ENCODE measurements at regions not wholly inside any gene's neighbourhood (a gene's known extent, or its start where the extent isn't known, plus 50 kb on each side); places are given as distances from the start of the nearest gene placed in this dataset.

- DNase-seq = no peak
These were observed 86.5 kb downstream of the ADRA2C start for GRCh38 chr4:3852711-3853110.

- DNase-seq = no peak
These were observed 87.3 kb downstream of the ADRA2C start for GRCh38 chr4:3853388-3854035.

DNA sequence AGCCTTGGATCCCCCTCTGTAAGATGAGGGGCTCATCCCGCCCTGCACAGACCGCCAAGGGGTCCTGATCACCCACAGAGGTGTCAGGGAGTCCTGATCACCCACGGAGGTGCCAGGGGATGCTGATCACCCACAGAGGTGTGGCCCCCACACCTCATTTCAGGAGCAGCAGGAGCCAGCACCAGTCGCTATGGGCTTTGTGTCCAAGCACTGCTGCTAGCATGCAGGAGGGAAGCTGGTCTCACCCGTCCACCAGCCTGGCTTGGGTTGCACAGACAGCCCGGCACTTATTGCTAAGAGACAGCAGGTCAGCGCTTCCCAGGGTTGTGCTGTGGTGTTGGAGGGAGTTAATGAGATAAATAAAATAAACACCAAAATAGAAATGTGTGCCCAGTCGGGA lies 88.5 kb downstream of the ADRA2C start:
- DNase-seq = no peak

- no peak for DNase-seq
These were observed 89.5 kb downstream of the ADRA2C start for GRCh38 chr4:3855646-3856045.

- no peak for DNase-seq
These were observed 90.5 kb downstream of the ADRA2C start for GRCh38 chr4:3856604-3857204.

DNA sequence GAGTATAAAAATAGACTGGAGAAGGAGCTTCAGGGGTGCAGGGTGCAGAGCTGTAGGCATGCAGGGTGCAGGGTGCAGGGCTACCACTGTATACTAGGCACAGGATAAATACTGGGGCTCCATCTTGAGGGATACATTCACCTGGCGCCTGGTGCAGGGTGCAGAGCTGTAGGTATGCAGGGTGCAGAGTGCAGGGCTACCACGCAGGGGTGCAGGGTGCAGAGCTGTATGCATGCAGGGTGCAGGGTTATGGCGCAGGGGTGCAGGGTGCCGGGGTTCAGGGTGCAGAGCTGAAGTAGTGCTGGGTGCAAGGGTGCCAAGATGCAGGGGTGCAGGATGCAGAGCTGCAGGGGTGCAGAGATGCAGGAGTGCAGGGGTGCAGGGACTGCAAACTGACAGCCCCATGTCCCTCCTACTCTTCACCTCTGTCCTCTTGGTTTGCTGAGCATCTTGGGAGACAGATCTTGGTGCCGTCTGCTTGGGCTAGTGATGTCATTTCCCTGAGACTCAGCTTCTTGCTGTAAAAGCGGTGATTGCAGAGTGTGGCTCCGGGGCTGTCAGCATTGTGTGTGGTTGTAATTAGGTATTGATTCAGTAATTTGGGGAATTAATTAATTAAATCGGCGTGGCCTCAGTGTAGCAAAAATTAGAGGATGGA lies 91.2 kb downstream of the ADRA2C start:
- no peak for DNase-seq

DNA sequence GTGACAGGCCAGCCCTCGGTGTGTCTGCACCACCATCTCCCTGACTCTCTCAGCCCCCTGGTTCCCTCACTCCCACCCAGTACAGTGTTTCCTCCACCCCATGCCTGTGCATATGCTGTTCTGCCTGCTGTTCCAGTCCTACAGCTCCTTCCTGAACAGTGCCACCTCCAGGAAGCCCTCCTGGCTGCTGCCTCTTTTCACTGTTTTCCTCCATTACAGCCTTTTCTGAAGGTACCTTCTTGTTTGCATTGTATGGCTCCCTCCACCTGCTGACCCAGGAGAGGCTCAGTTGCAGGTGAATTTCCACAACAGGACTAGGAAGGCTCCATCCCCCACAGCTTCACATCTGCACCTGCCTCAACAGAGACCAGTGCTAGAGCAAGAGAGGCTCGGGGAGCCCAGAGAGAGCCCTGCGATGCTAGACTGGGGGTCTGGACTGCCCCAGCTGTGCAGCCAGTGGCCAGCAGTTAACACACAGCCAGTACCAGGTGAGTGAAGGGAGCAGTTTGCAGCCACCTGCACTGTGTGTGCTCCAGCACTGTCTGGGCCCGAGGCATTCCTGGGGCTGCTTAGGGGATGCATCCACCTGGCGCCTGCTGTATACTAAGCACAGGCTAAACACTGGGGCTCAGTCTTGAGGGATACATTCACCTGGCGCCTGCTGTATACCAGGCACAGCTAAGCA lies 92.0 kb downstream of the ADRA2C start:
- DNase-seq = no peak

DNA sequence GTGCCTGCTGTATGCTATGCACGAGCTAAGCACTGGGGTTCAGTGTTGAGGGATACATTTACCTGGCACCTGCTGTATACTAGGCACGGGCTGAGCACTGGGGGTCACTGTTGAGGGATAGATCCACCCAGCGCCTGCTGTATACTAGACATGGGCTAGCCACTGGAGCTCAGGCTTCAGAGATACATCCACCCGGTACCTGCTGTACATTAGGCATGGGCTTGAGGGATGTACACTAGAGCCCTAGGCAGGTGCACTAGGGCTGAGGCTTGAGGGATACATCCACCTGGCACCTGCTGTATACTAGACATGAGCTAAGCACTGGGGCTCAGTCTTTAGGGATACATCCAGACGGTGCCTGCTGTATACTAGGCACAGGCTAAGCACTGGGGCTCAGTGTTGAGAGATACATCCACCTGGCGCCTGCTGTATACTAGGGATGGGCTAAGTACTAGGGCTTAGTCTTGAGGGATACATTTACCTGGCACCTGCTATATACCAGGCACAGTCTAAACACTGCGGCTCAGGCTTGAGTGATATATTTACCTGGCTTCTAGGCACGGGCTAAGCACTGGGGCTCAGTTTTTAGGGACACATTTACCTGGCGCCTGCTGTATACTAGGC lies 92.7 kb downstream of the ADRA2C start:
- DNase-seq = no peak

DNA sequence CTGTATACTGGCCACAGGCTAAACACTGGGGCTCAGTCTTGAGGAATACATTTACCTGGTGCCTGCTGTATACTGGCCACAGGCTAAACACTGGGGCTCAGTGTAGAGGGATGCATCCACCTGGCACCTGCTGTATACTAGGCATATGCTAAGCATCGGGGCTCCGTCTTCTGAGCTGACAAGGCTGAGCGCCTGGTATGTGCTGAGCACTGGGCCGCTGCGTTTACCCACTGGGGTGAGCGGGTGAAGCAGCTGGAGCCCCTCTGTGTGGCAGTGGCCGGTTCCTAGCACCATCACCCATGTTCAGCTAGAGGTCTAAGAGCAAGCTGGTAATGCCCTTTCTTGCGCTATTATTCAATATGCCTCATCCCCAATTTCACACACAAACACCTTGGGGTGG lies 93.4 kb downstream of the ADRA2C start:
- no peak for DNase-seq

DNA sequence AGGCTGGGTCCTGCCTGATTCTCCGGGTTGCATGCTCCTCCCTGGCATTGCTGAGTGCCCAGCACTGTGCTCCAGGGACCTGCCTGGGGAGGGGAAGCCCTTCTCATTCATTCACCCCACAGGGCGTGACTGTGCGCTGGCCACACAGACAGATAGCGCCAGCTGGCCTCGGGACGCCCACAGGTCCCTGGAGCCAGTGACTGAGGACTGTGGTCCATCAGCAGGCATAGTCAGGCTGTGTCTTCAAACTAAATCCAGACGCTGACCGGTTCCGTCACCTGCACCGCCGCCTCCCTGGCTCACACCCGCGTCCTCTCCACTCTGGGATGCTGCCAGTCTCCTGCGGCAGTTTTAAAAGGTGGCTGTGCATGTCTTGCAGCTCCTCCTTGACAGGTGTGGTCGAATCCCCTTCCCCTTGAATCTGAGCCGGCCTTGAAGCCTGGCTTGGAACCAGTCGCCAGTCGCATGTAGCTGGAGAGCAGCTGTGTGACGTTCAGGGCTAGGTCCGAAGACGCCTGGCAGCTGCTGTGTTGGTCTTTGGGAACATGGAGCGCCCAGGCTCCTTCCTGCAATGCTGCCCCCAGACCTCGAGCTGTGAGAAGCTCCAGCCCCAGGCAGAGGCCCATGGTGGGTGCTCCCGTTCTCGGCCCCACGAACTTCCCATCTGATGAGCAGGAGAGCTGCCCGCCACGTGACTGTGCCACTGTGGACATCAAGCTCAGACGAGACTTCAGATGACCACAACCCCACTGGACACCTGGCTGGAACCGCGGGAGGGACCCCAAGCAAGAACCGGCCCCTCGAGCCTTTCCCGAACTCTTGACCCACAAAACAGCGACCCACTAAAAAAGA lies 94.1 kb downstream of the ADRA2C start:
- no peak for DNase-seq

DNA sequence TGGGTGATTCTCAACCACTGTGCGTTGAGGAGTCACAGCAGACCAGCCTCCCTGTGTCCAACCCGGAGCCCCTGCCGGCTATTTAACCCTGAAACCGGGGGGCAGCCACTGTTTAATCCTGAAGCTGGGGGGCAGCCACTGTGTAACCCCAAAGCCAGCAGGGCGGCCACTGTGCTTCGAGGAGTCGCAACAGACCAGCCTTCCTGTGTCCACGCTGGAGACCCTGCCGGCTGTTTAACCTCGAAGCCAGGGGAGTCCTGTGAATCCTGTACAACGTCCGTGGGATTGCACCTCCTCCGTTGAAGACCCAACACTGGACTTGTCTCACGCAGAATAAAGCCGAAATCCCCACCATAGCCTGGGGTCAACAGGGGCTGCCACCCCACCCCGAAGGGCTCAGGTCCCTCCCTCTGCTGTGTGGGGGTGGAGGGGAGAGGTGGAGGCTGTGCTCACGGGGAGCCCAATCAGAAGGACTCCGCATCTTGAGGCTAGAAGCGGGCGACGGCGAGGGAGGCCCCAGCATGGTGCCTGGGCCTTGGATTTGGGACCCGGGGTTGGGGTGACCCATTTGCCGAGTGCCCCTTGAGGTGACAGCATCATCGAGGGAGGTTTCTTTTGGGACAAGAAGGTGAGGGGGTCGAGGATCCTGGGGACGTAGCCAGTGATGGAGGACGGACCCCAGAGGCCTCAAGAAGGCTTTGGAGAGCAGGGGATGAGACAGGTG lies 94.9 kb downstream of the ADRA2C start:
- DNase-seq = no peak

- no peak for DNase-seq
These were observed 95.8 kb downstream of the ADRA2C start for GRCh38 chr4:3861720-3862639.

- DNase-seq = no peak
These were observed 96.6 kb downstream of the ADRA2C start for GRCh38 chr4:3862640-3863420.

DNA sequence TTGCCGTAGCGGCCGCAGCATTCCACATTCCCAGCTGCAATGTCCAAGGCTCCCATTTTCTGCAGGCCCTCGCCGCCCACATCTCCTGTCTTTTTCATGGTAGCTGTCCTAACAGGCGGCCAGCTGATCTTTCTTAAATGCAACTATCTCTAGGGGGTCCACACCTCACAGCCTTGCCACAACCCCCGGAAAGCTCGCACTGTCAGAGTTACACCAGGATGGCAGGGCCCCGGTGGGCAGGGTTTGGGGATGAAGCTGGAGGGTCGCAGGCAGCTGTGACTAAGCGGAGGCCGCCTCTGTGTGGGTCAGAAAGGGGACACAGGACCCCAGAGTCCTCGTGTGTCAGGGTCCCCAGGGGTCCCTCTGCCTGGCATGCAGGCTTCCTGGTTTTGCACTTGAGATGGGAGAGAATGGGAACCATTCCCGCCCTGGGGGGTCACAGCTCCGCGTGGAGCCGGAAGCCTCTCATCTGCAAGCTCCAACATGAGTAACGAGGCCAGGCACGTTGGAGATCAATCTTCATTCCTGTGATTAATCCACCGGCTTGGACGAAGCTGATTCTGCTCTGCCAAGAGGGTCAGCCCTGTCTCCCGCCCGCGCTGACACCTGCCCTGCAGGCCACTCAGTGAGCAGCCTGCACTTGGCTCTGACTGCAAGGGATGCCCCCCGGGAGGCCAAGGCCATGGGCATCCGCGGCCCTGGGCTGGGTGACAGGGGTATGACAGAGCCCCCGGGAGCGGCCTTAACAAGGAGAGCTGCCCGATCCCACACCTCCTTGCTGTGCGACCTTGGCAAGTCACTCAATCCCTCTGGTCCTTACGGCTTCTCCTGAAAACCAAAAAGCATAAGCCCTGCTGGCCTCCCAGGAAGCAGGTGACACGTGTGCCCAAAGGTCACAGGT lies 97.9 kb downstream of the ADRA2C start:
- DNase-seq = no peak

DNA sequence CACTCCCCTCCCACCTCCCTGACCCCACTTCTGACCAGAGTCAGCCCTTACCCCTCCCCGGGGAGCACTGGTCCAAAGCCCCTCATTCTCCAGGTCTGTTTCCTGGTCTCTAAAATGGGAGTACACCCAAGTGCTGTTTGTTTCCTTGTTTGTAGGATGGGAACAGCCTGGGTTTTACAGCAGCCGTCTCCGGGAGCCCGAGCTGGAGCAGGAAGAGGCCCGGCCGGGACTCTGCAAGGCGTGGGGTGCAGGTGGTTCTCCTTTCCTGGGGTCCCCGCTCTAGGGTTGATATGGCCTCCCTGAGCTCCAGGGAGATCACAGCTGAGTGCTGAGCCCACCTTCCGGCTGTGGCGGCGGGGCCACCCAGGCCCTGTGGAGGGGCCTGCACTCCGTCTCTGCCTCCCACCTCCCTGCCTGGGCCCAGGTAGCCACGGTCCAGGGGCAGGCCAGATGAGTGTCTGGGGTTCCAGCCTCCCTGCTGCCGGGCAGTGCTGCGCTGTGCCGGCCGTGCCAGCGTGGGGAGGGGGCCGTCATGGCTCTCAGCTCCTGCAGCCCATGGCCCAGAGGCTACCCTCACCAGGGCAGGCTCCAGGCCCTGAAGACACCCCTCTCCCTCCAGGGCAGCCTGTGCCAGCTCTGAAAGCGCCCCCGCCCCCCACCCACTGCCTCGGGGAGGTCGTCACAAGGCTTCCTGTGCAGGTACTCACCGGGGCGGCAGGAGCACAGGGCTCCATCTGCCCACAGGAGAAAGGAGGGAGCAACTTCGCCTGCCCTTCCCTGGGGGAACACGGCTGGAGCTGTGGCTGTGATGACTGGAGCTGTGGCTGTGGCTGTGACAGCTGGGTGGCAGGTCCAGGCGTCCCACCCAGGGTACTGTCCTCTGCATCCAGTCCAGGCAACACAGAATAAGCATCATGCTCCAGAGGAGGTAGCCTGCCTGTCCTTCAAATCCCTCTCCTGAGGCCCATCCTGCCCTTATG lies 98.8 kb downstream of the ADRA2C start:
- DNase-seq = no peak

DNA sequence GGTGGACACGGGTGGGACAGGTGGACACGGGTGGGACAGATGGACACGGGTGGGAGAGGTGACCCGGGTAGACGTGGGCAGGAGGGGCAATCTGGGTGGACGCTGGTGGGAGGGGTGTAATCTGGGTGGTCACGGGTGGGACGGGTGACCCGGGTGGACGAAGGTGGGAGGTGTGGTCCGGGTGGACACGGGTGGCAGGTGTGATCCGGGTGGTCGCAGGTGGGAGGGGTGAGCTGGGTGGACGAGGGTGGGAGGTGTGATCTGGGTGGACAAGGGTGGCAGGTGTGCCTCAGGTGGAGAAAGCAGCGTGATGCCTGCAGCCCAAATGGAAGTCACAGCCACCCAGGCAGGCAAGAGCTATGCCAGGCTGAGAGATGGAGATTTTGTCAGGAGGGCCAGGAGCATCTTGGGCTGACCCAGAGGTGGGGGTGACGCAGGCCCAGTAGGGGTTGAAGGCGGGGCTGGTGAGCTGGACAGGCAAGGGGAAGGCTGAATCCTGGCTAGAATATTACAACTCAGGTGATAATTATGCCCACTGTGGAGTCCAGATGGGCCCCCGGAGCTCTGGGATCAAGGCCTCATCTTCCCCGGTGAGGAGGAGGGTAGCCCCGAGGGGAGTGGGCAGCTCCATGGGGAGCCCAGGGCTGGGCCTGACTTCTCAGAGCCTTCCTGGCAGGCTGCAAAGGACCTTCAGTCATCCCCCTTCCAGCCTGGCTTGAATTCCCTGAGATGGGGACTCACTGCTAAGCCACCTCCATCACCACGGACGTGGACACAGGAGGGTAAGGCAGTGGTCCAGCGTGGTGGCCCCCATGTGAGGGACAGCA lies 100.0 kb downstream of the ADRA2C start:
- no peak for DNase-seq

GRCh38 chr4:3866813-3867129 lies 100.6 kb downstream of the ADRA2C start:
- no peak for DNase-seq

All from central memory CD4-positive, alpha-beta T cell (primary cell).